ENCODE measurements at regions not wholly inside any gene's neighbourhood (a gene's known extent, or its start where the extent isn't known, plus 50 kb on each side); places are given as distances from the start of the nearest gene placed in this dataset.

DNA sequence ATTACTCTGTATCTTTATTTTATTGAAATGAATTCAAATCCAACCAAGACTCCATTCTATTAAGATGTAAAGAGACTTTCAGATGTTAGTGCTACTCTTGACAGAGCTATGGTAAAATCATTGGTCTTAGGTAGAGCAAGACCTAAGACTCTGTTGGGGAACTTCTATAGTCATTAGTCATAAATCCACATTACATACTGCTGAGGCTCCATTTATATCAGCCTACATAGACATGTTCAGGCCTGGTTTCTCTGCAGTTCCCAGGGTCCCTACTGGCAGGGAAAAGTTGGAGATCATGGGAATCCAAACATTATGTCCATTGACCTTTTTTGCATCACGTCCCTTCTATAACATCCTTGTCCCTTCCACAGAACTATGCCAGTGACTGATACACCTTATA lies 580.4 kb upstream of the ZEB2 start:
- CTCF ChIA-PET, result no interaction called here
- POLR2A ChIA-PET, result no interaction called here
- Mint-ChIP-seq H3K4me1 (no peaks in the 10 kb centered on the region), H3K36me3 (ENCODE audit: low read depth) (no peaks in the 10 kb centered on the region), H3K27me3 (no peaks in the 10 kb centered on the region), H3K9me3 (no peaks in the 10 kb centered on the region), H3K4me3 (no peak overlapping the region), H3K27ac (no peak overlapping the region)
- no peak for DNase-seq

DNA sequence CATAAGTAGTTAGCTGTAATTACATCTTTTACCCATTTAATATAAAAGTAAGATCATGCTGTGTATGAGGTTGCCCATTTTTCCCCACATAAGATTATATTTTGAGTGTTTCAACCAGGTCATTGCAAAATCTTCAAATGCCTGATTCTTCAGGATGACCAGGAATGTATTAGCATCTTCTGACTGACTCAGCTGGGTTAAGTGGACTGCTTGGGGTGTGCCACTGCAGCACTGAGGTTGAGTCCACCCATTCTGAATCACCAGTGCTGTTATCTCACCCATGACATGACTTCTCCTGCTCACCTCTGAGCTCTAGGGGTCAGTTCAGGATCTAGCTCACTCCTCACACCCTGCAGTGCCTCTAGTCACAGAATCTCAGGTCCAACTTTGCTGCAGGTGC lies 576.7 kb upstream of the ZEB2 start:
- no peaks in the 10 kb centered on the region for H3K27me3 Mint-ChIP-seq
- CTCF ChIA-PET, result no interaction called here
- no peaks in the 10 kb centered on the region for H3K36me3 Mint-ChIP-seq (ENCODE audit: low read depth)
- H3K4me3 Mint-ChIP-seq, result no peak overlapping the region
- H3K4me1 Mint-ChIP-seq, result no peaks in the 10 kb centered on the region
- POLR2A ChIA-PET, result no interaction called here
- DNase-seq, result no peak
- no peaks in the 10 kb centered on the region for H3K9me3 Mint-ChIP-seq
- H3K27ac Mint-ChIP-seq, result no peak overlapping the region

GRCh38 chr2:145095641-145096435 lies 575.9 kb upstream of the ZEB2 start:
- H3K27me3 Mint-ChIP-seq, result no peaks in the 10 kb centered on the region
- no peaks in the 10 kb centered on the region for H3K36me3 Mint-ChIP-seq (ENCODE audit: low read depth)
- H3K4me3 Mint-ChIP-seq, result no peak overlapping the region
- H3K4me1 Mint-ChIP-seq, result no peaks in the 10 kb centered on the region
- H3K9me3 Mint-ChIP-seq, result no peaks in the 10 kb centered on the region
- H3K27ac Mint-ChIP-seq, result no peak overlapping the region
- ChIA-PET POLR2A (no interaction called here), CTCF (no interaction called here)
- no peak for DNase-seq

- Mint-ChIP-seq H3K27ac (no peak overlapping the region), H3K4me3 (no peak overlapping the region), H3K36me3 (ENCODE audit: low read depth) (no peaks in the 10 kb centered on the region), H3K4me1 (no peaks in the 10 kb centered on the region), H3K27me3 (no peaks in the 10 kb centered on the region), H3K9me3 (no peaks in the 10 kb centered on the region)
- CTCF ChIA-PET, result no interaction called here
- DNase-seq, result no peak
- POLR2A ChIA-PET, result no interaction called here
Measured at GRCh38 chr2:145094370-145094769, 574.5 kb upstream of the ZEB2 start.

DNA sequence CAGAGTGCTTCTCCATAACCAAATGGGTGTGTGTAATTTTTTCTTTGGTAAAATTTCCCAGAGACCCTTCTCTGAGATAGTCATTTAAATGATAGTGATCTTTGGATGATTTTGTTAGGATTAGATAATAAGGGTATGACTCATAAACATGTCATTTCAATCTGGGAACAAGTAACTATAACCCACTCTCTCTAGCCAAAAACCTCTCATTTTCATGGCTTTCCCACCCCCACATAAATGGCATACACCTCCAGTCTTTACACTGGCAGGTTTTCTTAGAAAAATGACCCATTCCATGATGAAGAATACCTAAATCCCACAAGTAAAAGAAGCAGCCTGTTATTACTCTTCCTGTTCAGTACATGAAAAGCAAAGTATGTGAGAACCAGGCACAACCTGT lies 572.0 kb upstream of the ZEB2 start:
- ChIA-PET POLR2A (no interaction called here), CTCF (no interaction called here)
- Mint-ChIP-seq H3K36me3 (ENCODE audit: low read depth) (no peaks in the 10 kb centered on the region), H3K4me1 (no peaks in the 10 kb centered on the region), H3K4me3 (no peak overlapping the region), H3K27ac (no peak overlapping the region), H3K9me3 (no peaks in the 10 kb centered on the region), H3K27me3 (no peaks in the 10 kb centered on the region)
- DNase-seq, result no peak

- Mint-ChIP-seq H3K27ac (no peak overlapping the region), H3K9me3 (no peaks in the 10 kb centered on the region), H3K4me3 (no peak overlapping the region), H3K27me3 (no peaks in the 10 kb centered on the region), H3K4me1 (no peaks in the 10 kb centered on the region), H3K36me3 (ENCODE audit: low read depth) (no peaks in the 10 kb centered on the region)
- POLR2A ChIA-PET, result no interaction called here
- CTCF ChIA-PET, result no interaction called here
- no peak for DNase-seq
Measured at GRCh38 chr2:145090841-145091761, 571.2 kb upstream of the ZEB2 start.

DNA sequence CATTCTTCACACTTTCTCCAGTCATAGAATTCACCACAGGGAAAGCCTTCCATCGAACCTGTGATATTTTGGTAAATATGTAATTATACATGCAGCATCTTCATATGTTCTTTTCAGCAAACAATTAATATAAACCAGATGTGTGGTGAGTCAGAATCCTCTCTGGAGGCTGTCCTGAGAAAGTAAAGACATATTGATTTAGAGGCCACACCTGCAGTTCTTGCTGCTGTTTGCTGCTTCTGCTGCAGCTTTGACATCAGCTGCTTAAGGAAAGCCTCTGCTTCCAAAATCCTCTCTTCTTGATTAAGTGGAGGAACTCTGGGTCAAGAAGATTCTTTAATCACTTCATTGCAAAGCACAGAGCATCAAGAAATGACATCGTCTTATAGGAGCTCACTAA lies 568.8 kb upstream of the ZEB2 start:
- ChIA-PET CTCF (no interaction called here), POLR2A (no interaction called here)
- Mint-ChIP-seq H3K4me3 (no peak overlapping the region), H3K9me3 (no peaks in the 10 kb centered on the region), H3K27ac (no peak overlapping the region), H3K27me3 (no peaks in the 10 kb centered on the region), H3K36me3 (ENCODE audit: low read depth) (no peaks in the 10 kb centered on the region), H3K4me1 (no peaks in the 10 kb centered on the region)
- no peak for DNase-seq

GRCh38 chr2:145086910-145087309 lies 567.0 kb upstream of the ZEB2 start:
- Mint-ChIP-seq H3K36me3 (ENCODE audit: low read depth) (no peaks in the 10 kb centered on the region), H3K9me3 (no peaks in the 10 kb centered on the region), H3K27ac (no peak overlapping the region), H3K4me1 (no peaks in the 10 kb centered on the region), H3K27me3 (no peaks in the 10 kb centered on the region), H3K4me3 (no peak overlapping the region)
- no peak for DNase-seq
- POLR2A ChIA-PET, result no interaction called here
- CTCF ChIA-PET, result no interaction called here

GRCh38 chr2:145085612-145086011 lies 565.7 kb upstream of the ZEB2 start:
- Mint-ChIP-seq H3K4me1 (no peaks in the 10 kb centered on the region), H3K4me3 (no peak overlapping the region), H3K27me3 (no peaks in the 10 kb centered on the region), H3K27ac (no peak overlapping the region), H3K36me3 (ENCODE audit: low read depth) (no peaks in the 10 kb centered on the region), H3K9me3 (no peaks in the 10 kb centered on the region)
- CTCF ChIA-PET, result no interaction called here
- POLR2A ChIA-PET, result no interaction called here
- DNase-seq, result no peak

DNA sequence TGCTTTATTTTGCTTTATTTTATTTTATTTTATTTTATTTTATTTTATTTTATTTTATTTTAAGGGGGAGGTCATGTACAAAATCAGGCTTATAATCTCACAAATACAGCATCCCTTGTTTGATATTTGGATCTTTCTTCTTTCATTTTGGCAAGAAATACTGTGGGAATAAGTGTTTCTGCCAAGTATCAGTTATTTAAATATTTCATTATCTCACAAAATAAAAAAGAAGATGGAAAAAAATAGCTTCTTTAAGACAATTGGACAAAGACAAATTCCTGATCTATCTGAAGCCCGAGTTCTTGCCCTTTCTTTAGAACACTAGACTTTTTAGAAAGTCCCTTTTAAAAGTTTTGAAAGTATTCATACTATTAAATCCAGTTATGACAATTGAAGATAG lies 560.5 kb upstream of the ZEB2 start:
- no peak overlapping the region for H3K4me3 Mint-ChIP-seq
- H3K9me3 Mint-ChIP-seq, result no peaks in the 10 kb centered on the region
- H3K4me1 Mint-ChIP-seq, result no peaks in the 10 kb centered on the region
- H3K27me3 Mint-ChIP-seq, result no peaks in the 10 kb centered on the region
- no peaks in the 10 kb centered on the region for H3K36me3 Mint-ChIP-seq (ENCODE audit: low read depth)
- POLR2A ChIA-PET, result no interaction called here
- CTCF ChIA-PET, result no interaction called here
- no peak overlapping the region for H3K27ac Mint-ChIP-seq
- no peak for DNase-seq

- Mint-ChIP-seq H3K36me3 (ENCODE audit: low read depth) (no peaks in the 10 kb centered on the region), H3K27ac (no peak overlapping the region), H3K27me3 (no peaks in the 10 kb centered on the region), H3K9me3 (no peaks in the 10 kb centered on the region), H3K4me1 (no peaks in the 10 kb centered on the region), H3K4me3 (no peak overlapping the region)
- POLR2A ChIA-PET, result no interaction called here
- CTCF ChIA-PET, result no interaction called here
- DNase-seq, result no peak
Measured at GRCh38 chr2:145079641-145080040, 559.7 kb upstream of the ZEB2 start.

DNA sequence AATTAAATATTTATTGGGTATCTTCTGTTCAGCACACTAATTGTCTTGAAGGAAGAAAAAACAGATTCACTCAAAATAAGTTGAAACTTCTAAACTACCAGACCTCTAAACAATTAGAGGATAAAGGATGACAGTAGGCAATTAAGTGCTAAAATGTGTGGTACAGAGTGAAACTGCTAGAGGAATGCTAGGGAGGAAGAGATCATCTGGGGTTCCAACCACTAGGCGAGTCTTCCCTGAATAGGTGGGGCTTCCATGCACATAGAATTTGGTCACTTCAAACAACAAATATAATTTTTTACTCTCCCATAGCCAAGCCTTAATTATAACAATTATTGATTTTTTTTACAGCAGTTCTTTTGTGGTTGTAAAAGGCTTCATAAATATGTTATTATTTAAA lies 559.0 kb upstream of the ZEB2 start:
- Mint-ChIP-seq H3K27me3 (no peaks in the 10 kb centered on the region), H3K36me3 (ENCODE audit: low read depth) (no peaks in the 10 kb centered on the region), H3K4me3 (no peak overlapping the region), H3K27ac (no peak overlapping the region), H3K4me1 (no peaks in the 10 kb centered on the region), H3K9me3 (no peaks in the 10 kb centered on the region)
- POLR2A ChIA-PET, result no interaction called here
- no peak for DNase-seq
- CTCF ChIA-PET, result no interaction called here

GRCh38 chr2:145076085-145076484 lies 556.2 kb upstream of the ZEB2 start:
- Mint-ChIP-seq H3K36me3 (ENCODE audit: low read depth) (no peaks in the 10 kb centered on the region), H3K4me3 (no peak overlapping the region), H3K27ac (no peak overlapping the region), H3K4me1 (no peaks in the 10 kb centered on the region), H3K9me3 (no peaks in the 10 kb centered on the region), H3K27me3 (no peaks in the 10 kb centered on the region)
- ChIA-PET CTCF (interaction anchor here (0.6 kb wide), 1 partner anchor 1623 kb away, joined by 3 read pairs; no protein-coding TSS in a partner anchor), POLR2A (no interaction called here)
- DNase-seq, result no peak
